Breast epithelium (tissue), 4 donors: ENCODE measurements at regions not wholly inside any gene's neighbourhood (a gene's known extent, or its start where the extent isn't known, plus 50 kb on each side); places are given as distances from the start of the nearest gene placed in this dataset.

ENCODE experiments used
- DNase-seq, 2 donors: peaks; one replicate each; pipeline ENCODE4 v3.0.0-alpha.2; 2019; ENCODE audit warnings: low spot score in 2 of 2
- H3K27ac ChIP-seq, 2 donors: fragments of 200-600 bp; sonication (generic) in 1 of 2; one replicate each; pipeline ENCODE4 v1.5.1; 2016 to 2019; ENCODE audit warnings: mild to moderate bottlenecking in 1 of 2
- H3K27me3 ChIP-seq, 2 donors: fragments of 200-600 bp; sonication (generic) in 1 of 2; one replicate each; pipeline versions ENCODE4 v1.5.1 to v1.6.0; 2017 to 2019; ENCODE audit warnings: control low read depth in 1 of 2, mild to moderate bottlenecking in 1 of 2
- H3K36me3 ChIP-seq: fragments of 200-600 bp; one replicate; pipeline ENCODE4 v1.5.1; 2019
- H3K4me1 ChIP-seq, 2 donors: fragments of 200-600 bp; sonication (generic); one replicate each; pipeline ENCODE4 v1.5.1; 2016 to 2019; ENCODE audit warnings: control low read depth in 1 of 2
- H3K4me3 ChIP-seq, 3 donors: fragments of 200-600 bp; sonication (generic); 1 replicate in 2 of 3; 2 replicates in 1 of 3; pipeline ENCODE4 v1.5.1; 2016 to 2019; ENCODE audit warnings: mild to moderate bottlenecking in 3 of 3, moderate library complexity in 2 of 3
- H3K9me3 ChIP-seq, 2 donors: fragments of 200-600 bp; sonication (generic) in 1 of 2; one replicate each; pipeline ENCODE4 v1.5.1; 2016 to 2019; ENCODE audit warnings: control low read depth in 1 of 2
- POLR2A ChIP-seq: fragments of 450-650 bp; IDR thresholded peaks from one replicate; pipeline ENCODE4 v1.6.1; 2016; ENCODE audit warnings: antibody characterized with exemption, mild to moderate bottlenecking, moderate library complexity
- POLR2AphosphoS5 ChIP-seq, 3 donors: sonication (generic); formaldehyde crosslinking; IDR thresholded peaks; one replicate each; pipeline ENCODE4 v1.6.1; 2017; ENCODE audit warnings: antibody characterized with exemption in 3 of 3
- intact Hi-C: fragments of 100-400 bp; cut with DNase I; formaldehyde crosslinking; loops from one replicate; pipeline ENCODE4 v1.15.1; 2023; ENCODE audit warnings: low total_unique reads
- TF ChIP-seq, protein P1 (sequence below), 3 donors: fragments of 450-650 bp; IDR thresholded peaks; one replicate each; pipeline ENCODE4 v1.5.1; 2016 to 2017; ENCODE audit warnings: antibody characterized with exemption in 3 of 3, mild to moderate bottlenecking in 3 of 3, moderate library complexity in 3 of 3

DNA sequence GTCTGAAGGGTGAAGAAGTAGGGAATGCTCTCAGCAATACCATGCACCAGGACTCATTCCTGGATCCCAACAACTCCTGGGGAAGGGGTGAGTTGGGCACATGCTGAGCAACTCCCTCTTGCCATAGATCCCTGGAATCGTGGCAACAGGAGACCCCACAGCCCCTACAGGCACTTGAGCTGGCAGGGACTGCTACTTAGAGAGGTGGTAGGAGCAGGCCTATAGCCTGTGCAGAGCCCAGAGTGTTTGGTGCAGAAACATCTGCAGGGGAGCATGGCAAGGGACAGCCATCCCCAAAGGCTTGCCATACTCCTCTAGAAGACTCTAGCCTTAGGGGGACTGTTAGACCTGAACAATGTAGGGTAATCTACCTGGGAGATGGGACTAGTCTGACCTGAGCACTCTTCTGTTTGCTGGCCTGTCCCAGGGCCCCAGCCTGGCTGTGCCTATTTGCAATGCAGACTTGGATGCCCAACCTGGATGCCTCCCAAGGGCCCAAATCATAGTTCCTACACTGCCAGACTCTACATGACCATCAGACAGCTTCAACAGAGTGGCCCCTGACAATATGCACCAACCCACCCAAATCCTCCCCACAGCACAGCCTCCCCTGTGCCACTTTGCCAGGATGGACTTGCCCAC lies 568.6 kb upstream of the KIF2B start:
- no peak for DNase-seq

GRCh38 chr17:53249036-53249435 lies 573.7 kb upstream of the KIF2B start:
- no peak for DNase-seq
- TF ChIP-seq POLR2A (no peak), POLR2AphosphoS5 (IDR thresholded peaks at IDR 0.05) (no peak)
- TF ChIP-seq, protein P1, sequence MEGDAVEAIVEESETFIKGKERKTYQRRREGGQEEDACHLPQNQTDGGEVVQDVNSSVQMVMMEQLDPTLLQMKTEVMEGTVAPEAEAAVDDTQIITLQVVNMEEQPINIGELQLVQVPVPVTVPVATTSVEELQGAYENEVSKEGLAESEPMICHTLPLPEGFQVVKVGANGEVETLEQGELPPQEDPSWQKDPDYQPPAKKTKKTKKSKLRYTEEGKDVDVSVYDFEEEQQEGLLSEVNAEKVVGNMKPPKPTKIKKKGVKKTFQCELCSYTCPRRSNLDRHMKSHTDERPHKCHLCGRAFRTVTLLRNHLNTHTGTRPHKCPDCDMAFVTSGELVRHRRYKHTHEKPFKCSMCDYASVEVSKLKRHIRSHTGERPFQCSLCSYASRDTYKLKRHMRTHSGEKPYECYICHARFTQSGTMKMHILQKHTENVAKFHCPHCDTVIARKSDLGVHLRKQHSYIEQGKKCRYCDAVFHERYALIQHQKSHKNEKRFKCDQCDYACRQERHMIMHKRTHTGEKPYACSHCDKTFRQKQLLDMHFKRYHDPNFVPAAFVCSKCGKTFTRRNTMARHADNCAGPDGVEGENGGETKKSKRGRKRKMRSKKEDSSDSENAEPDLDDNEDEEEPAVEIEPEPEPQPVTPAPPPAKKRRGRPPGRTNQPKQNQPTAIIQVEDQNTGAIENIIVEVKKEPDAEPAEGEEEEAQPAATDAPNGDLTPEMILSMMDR (IDR thresholded peaks at IDR 0.05), result no peak
- H3K9me3 ChIP-seq, result no peaks in the 10 kb centered on the region
- no peak overlapping the region for H3K4me3 ChIP-seq
- H3K36me3 ChIP-seq, result no peaks in the 10 kb centered on the region
- H3K27me3 ChIP-seq, result no peaks in the 10 kb centered on the region
- H3K4me1 ChIP-seq, result no peaks in the 10 kb centered on the region
- no peak overlapping the region for H3K27ac ChIP-seq
- intact Hi-C loops, result no loop called here

More for the DNA sequence above, 568.6 kb upstream of the KIF2B start:
- intact Hi-C loops, result no loop called here
- TF ChIP-seq POLR2AphosphoS5 (IDR thresholded peaks at IDR 0.05), result no peak
- TF ChIP-seq, protein P1 (IDR thresholded peaks at IDR 0.05), result no peak
- no peak for TF ChIP-seq POLR2A
- no peak overlapping the region for H3K27ac ChIP-seq
- H3K36me3 ChIP-seq, result no peaks in the 10 kb centered on the region
- no peaks in the 10 kb centered on the region for H3K4me1 ChIP-seq
- no peak overlapping the region for H3K4me3 ChIP-seq
- H3K27me3 ChIP-seq, result no peaks in the 10 kb centered on the region
- H3K9me3 ChIP-seq, result no peaks in the 10 kb centered on the region

DNA sequence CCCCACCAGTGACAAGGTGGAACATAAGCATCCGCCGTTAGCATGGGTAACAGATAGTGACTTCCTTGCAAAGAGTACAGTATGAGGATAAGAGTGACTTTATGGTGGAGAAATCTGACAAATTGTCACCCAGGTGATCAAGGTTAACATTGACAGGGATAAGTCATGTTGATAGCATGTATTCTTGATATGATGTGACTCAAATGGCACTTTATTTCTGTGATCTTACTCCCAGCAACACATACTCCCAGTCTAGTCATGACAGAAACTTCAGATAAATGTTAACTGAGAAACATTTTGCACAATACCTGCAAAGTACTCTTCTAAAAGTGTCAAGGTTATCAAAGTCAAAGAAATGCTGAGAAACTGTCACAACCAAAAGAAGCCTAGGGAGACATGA lies 588.6 kb upstream of the KIF2B start:
- Histone ChIP-seq H3K9me3 (peaks cover 0 to 7% of the 10 kb centered on the region in 2 donors), H3K4me3 (no peak overlapping the region), H3K27me3 (no peaks in the 10 kb centered on the region), H3K36me3 (no peaks in the 10 kb centered on the region), H3K27ac (no peak overlapping the region), H3K4me1 (no peaks in the 10 kb centered on the region)
- DNase-seq, result no peak
- intact Hi-C loops, result loop anchor here (10.0 kb wide), 1 partner anchor 999 kb away; no protein-coding TSS in a partner anchor
- TF ChIP-seq POLR2AphosphoS5 (IDR thresholded peaks at IDR 0.05) (no peak), POLR2A (no peak)
- TF ChIP-seq, protein P1 (IDR thresholded peaks at IDR 0.05), result no peak

DNA sequence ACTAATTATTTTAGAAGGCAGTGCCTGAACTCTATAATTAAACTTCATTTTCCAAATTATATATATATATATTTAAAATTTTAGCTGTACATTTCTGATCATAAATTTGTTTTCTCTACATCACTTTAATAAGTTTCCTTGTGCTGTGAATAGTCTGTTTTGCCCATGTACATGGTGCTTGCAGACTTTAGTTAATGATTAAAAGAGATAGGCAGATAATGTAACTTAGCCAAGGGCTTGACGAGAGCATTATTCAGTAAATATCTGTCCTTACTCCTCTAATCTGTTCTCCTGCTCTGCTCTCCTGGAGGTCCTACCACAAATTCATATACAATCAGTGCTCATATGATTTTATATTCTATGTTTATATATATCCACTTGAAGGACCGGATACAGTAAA lies 595.2 kb upstream of the KIF2B start:
- H3K4me3 ChIP-seq, result no peak overlapping the region

DNA sequence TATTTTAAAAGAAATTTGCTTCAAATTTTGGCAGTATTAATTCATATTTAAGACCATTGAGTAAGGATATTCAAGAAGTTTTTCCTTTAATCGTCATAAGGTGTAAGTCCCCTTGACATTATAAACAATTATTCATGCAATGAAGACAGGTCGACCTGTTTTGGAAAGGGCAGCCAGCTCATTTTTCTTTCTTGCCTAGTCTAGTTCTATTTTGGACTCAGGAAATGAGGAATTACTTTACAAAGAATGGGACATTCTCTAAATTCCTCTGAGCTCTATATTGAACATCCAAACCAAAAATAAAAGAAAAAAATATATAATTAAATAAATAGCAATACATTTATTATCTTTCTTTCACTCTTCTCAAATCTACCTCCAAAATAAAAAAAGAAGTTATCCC lies 595.6 kb upstream of the KIF2B start:
- no peaks in the 10 kb centered on the region for H3K27me3 ChIP-seq
- H3K4me1 ChIP-seq, result no peaks in the 10 kb centered on the region
- intact Hi-C loops, result no loop called here
- TF ChIP-seq, protein P1 (IDR thresholded peaks at IDR 0.05), result no peak
- TF ChIP-seq POLR2AphosphoS5 (IDR thresholded peaks at IDR 0.05), result no peak
- no peak for TF ChIP-seq POLR2A
- H3K9me3 ChIP-seq, result no peaks in the 10 kb centered on the region
- no peak for DNase-seq
- H3K27ac ChIP-seq, result no peak overlapping the region
- H3K36me3 ChIP-seq, result no peaks in the 10 kb centered on the region
- H3K4me3 ChIP-seq, result no peak overlapping the region

More for the DNA sequence above, 595.2 kb upstream of the KIF2B start:
- Histone ChIP-seq H3K9me3 (peaks cover 0 to 3% of the 10 kb centered on the region in 2 donors), H3K36me3 (no peaks in the 10 kb centered on the region), H3K27ac (no peak overlapping the region), H3K27me3 (no peaks in the 10 kb centered on the region), H3K4me1 (no peaks in the 10 kb centered on the region)
- intact Hi-C loops, result no loop called here
- DNase-seq, result no peak
- TF ChIP-seq, protein P1 (IDR thresholded peaks at IDR 0.05), result no peak
- TF ChIP-seq POLR2A, result no peak
- TF ChIP-seq POLR2AphosphoS5 (IDR thresholded peaks at IDR 0.05), result no peak
